ENCODE measurements at regions not wholly inside any gene's neighbourhood (a gene's known extent, or its start where the extent isn't known, plus 50 kb on each side); places are given as distances from the start of the nearest gene placed in this dataset.

DNA sequence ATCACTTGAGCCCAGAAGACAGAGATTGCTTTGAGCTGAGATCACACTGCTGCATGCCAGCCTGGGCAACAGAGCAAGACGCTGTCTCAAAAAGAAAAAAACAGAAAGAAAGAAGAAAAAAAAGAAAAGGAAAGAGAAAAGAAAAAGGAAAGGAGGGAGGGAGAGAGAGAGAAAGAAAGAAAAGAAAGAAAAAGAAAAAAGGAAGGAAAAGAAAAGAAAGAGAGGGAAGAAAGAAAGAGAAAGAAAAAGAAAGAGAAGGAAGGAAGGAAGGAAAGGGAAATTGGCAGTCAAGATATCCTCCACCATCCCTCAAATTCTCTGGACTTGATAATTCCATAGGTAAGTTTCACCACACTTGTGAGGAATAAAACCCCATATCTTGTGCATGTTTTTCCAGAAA is 71.4 kb upstream of the WSB1 start:
- TF ChIP-seq, protein P1, sequence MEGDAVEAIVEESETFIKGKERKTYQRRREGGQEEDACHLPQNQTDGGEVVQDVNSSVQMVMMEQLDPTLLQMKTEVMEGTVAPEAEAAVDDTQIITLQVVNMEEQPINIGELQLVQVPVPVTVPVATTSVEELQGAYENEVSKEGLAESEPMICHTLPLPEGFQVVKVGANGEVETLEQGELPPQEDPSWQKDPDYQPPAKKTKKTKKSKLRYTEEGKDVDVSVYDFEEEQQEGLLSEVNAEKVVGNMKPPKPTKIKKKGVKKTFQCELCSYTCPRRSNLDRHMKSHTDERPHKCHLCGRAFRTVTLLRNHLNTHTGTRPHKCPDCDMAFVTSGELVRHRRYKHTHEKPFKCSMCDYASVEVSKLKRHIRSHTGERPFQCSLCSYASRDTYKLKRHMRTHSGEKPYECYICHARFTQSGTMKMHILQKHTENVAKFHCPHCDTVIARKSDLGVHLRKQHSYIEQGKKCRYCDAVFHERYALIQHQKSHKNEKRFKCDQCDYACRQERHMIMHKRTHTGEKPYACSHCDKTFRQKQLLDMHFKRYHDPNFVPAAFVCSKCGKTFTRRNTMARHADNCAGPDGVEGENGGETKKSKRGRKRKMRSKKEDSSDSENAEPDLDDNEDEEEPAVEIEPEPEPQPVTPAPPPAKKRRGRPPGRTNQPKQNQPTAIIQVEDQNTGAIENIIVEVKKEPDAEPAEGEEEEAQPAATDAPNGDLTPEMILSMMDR (IDR thresholded peaks at IDR 0.05; ENCODE audit: borderline replicate concordance, extremely low read depth, low read length, poor library complexity, severe bottlenecking) = no peak
- TF ChIP-seq EZH2 (IDR thresholded peaks at IDR 0.05; ENCODE audit: borderline replicate concordance, low read depth, low read length, severe bottlenecking) = no peak

All from DND-41 (cell line).